Tongue (tissue), 1 donor: ENCODE measurements at regions not wholly inside any gene's neighbourhood (a gene's known extent, or its start where the extent isn't known, plus 50 kb on each side); places are given as distances from the start of the nearest gene placed in this dataset.
"Not testable (repeated sequence)": the region's sequence is repeated elsewhere in the genome, so short reads cannot be mapped to it uniquely, and the experiment has no call there.

Experiments used
- DNase-seq: peaks from one replicate; pipeline ENCODE4 v3.0.0-alpha.2; 2015

- DNase-seq: not testable (repeated sequence)
These were observed 180.0 kb downstream of the RTP5 start for GRCh38 chr2:242049492-242049891.

GRCh38 chr2:242051463-242051862, 181.9 kb downstream of the RTP5 start:
- DNase-seq: no peak

GRCh38 chr2:242052421-242052820, 182.9 kb downstream of the RTP5 start:
- no peak for DNase-seq

GRCh38 chr2:242053921-242054320, 184.4 kb downstream of the RTP5 start:
- DNase-seq: no peak

- no peak for DNase-seq
These were observed 184.9 kb downstream of the RTP5 start for GRCh38 chr2:242054406-242054805.

GRCh38 chr2:242054881-242055801, 185.6 kb downstream of the RTP5 start:
- no peak for DNase-seq

- no peak for DNase-seq
These were observed 186.5 kb downstream of the RTP5 start for GRCh38 chr2:242056026-242056425.

GRCh38 chr2:242056785-242057184, 187.3 kb downstream of the RTP5 start:
- DNase-seq: no peak

GRCh38 chr2:242057379-242058040, 188.0 kb downstream of the RTP5 start:
- DNase-seq: no peak

GRCh38 chr2:242058116-242058680, 188.7 kb downstream of the RTP5 start:
- no peak for DNase-seq

- no peak for DNase-seq
These were observed 190.0 kb downstream of the RTP5 start for GRCh38 chr2:242059566-242059965.

- no peak for DNase-seq
These were observed 190.8 kb downstream of the RTP5 start for GRCh38 chr2:242060212-242060835.

GRCh38 chr2:242061930-242062329, 192.4 kb downstream of the RTP5 start:
- not testable (repeated sequence) for DNase-seq

GRCh38 chr2:242063436-242063835, 193.9 kb downstream of the RTP5 start:
- no peak for DNase-seq

GRCh38 chr2:242063850-242064249, 194.3 kb downstream of the RTP5 start:
- DNase-seq: no peak

- no peak for DNase-seq
These were observed 195.1 kb downstream of the RTP5 start for GRCh38 chr2:242064364-242065250.

GRCh38 chr2:242065426-242065825, 195.9 kb downstream of the RTP5 start:
- no peak for DNase-seq

GRCh38 chr2:242069018-242069417, 199.5 kb downstream of the RTP5 start:
- no peak for DNase-seq

- not testable (repeated sequence) for DNase-seq
These were observed 200.4 kb downstream of the RTP5 start for GRCh38 chr2:242069938-242070395.

GRCh38 chr2:242070726-242071125, 201.2 kb downstream of the RTP5 start:
- DNase-seq: not testable (repeated sequence)

- DNase-seq: not testable (repeated sequence)
These were observed 201.8 kb downstream of the RTP5 start for GRCh38 chr2:242071377-242071776.
